NCI-H446 treated with DMSO at 0.1 percent for 48 hours (cell line): ENCODE measurements at regions not wholly inside any gene's neighbourhood (a gene's known extent, or its start where the extent isn't known, plus 50 kb on each side); places are given as distances from the start of the nearest gene placed in this dataset.
"Not testable (repeated sequence)": the region's sequence is repeated elsewhere in the genome, so short reads cannot be mapped to it uniquely, and the experiment has no call there.

Experiments
- DNase-seq: peaks from one replicate; lab custom pipeline; 2025; lab: John Stamatoyannopoulos, UW

- no peak for DNase-seq
These were observed 95.1 kb downstream of the RPAP3 start for GRCh38 chr12:47610686-47611252.

GRCh38 chr12:47609806-47610205 is 96.0 kb downstream of the RPAP3 start:
- DNase-seq: no peak

- DNase-seq: not testable (repeated sequence)
These were observed 97.2 kb downstream of the RPAP3 start for GRCh38 chr12:47608671-47609070.

GRCh38 chr12:47604221-47604873 is 101.5 kb downstream of the RPAP3 start:
- DNase-seq: no peak

GRCh38 chr12:47602949-47603558 is 102.8 kb downstream of the RPAP3 start:
- no peak for DNase-seq

GRCh38 chr12:47602325-47602724 is 103.5 kb downstream of the RPAP3 start:
- no peak for DNase-seq

- no peak for DNase-seq
These were observed 104.8 kb downstream of the RPAP3 start for GRCh38 chr12:47601071-47601470.

- no peak for DNase-seq
These were observed 114.0 kb downstream of the RPAP3 start for GRCh38 chr12:47591795-47592194.

GRCh38 chr12:47591361-47591791 is 114.5 kb downstream of the RPAP3 start:
- DNase-seq: no peak

- no peak for DNase-seq
These were observed 115.0 kb downstream of the RPAP3 start for GRCh38 chr12:47590771-47591360.

- DNase-seq: no peak
These were observed 118.7 kb downstream of the RPAP3 start for GRCh38 chr12:47586952-47587669.

- DNase-seq: no peak
These were observed 120.3 kb downstream of the RPAP3 start for GRCh38 chr12:47585507-47585906.

GRCh38 chr12:47578836-47579235 is 127.0 kb downstream of the RPAP3 start:
- no peak for DNase-seq

GRCh38 chr12:47577206-47577989 is 128.4 kb downstream of the RPAP3 start:
- no peak for DNase-seq

GRCh38 chr12:47576289-47576945 is 129.4 kb downstream of the RPAP3 start:
- no peak for DNase-seq

GRCh38 chr12:47574252-47575021 is 131.4 kb downstream of the RPAP3 start:
- no peak for DNase-seq

GRCh38 chr12:47573146-47573659 is 132.6 kb downstream of the RPAP3 start:
- DNase-seq: no peak

- no peak for DNase-seq
These were observed 135.7 kb downstream of the RPAP3 start for GRCh38 chr12:47570151-47570550.

- no peak for DNase-seq
These were observed 143.6 kb downstream of the RPAP3 start for GRCh38 chr12:47562201-47562600.

- DNase-seq: no peak
These were observed 144.1 kb downstream of the RPAP3 start for GRCh38 chr12:47561746-47562145.
